Esophagus (tissue), 2 donors: ENCODE measurements at regions not wholly inside any gene's neighbourhood (a gene's known extent, or its start where the extent isn't known, plus 50 kb on each side); places are given as distances from the start of the nearest gene placed in this dataset.
"Not testable (repeated sequence)": the region's sequence is repeated elsewhere in the genome, so short reads cannot be mapped to it uniquely, and the experiment has no call there.

ENCODE experiments used
- H3K27ac ChIP-seq, 2 donors: one replicate each; pipeline ENCODE4 v1.5.1; 2013; ENCODE audit warnings: low read depth in 2 of 2, mild to moderate bottlenecking in 2 of 2, inconsistent platforms in 1 of 2, low read length in 1 of 2, moderate library complexity in 1 of 2
- H3K27me3 ChIP-seq, 2 donors: one replicate each; pipeline ENCODE4 v1.6.1; 2013; ENCODE audit warnings: low read length in 2 of 2, control low read depth in 1 of 2, mild to moderate bottlenecking in 1 of 2; ENCODE audit not compliant: insufficient read depth in 2 of 2, control insufficient read depth in 1 of 2
- H3K36me3 ChIP-seq, 2 donors: one replicate each; pipeline ENCODE4 v1.6.1; 2013; ENCODE audit warnings: low read length in 1 of 2; ENCODE audit not compliant: control insufficient read depth in 2 of 2, insufficient read depth in 2 of 2
- H3K4me1 ChIP-seq, 2 donors: one replicate each; pipeline ENCODE4 v1.6.1; 2013; ENCODE audit warnings: low read length in 1 of 2; ENCODE audit not compliant: control insufficient read depth in 2 of 2, insufficient read depth in 2 of 2
- H3K4me3 ChIP-seq, 2 donors: one replicate each; pipeline ENCODE4 v1.5.1; 2013; ENCODE audit warnings: low read length in 2 of 2, mild to moderate bottlenecking in 2 of 2, low read depth in 1 of 2, moderate library complexity in 1 of 2
- H3K9me3 ChIP-seq, 2 donors: one replicate each; pipeline ENCODE4 v1.6.1; 2013; ENCODE audit warnings: mild to moderate bottlenecking in 2 of 2, low read depth in 1 of 2, low read length in 1 of 2, moderate library complexity in 1 of 2; ENCODE audit not compliant: control insufficient read depth in 2 of 2, insufficient read depth in 1 of 2
- WGBS, 2 donors: extraction: QIAGEN DNeasy Blood & Tissue Kit; methylation state at CpG; one replicate each; pipeline ENCODE4 v1.1.7; 2013; 5-methylcytosine and 5-hydroxymethylcytosine counted together
- donor health status: healthy with polysubstance abuse.
- donor health status: Bipolar disorder and iron deficiency.

- not testable (repeated sequence) for H3K36me3 ChIP-seq, H3K4me3 ChIP-seq, H3K27me3 ChIP-seq, H3K9me3 ChIP-seq, H3K4me1 ChIP-seq, H3K27ac ChIP-seq
- 86% methylated on average over 6 to 7 of the region's 7 CpGs for WGBS, 2 donors
Measured at GRCh38 chr7:6936626-6937025, 110.6 kb upstream of the CCZ1B start.

- not testable (repeated sequence) for H3K4me1 ChIP-seq
- 82 to 87% methylated on average over 7 to 9 of the region's 9 CpGs for WGBS, 2 donors
Measured at GRCh38 chr7:6937746-6938145, 111.7 kb upstream of the CCZ1B start.

GRCh38 chr7:6938284-6938683 is 112.2 kb upstream of the CCZ1B start:
- WGBS, 2 donors = 16% methylated on average over 3 to 4 of the region's 4 CpGs
- H3K4me3 ChIP-seq, H3K36me3 ChIP-seq, H3K4me1 ChIP-seq, H3K9me3 ChIP-seq, H3K27me3 ChIP-seq, H3K27ac ChIP-seq: not testable (repeated sequence)

More at GRCh38 chr7:6937746-6938145, 111.7 kb upstream of the CCZ1B start:
- not testable (repeated sequence) for H3K27me3 ChIP-seq, H3K36me3 ChIP-seq, H3K9me3 ChIP-seq, H3K27ac ChIP-seq, H3K4me3 ChIP-seq

DNA sequence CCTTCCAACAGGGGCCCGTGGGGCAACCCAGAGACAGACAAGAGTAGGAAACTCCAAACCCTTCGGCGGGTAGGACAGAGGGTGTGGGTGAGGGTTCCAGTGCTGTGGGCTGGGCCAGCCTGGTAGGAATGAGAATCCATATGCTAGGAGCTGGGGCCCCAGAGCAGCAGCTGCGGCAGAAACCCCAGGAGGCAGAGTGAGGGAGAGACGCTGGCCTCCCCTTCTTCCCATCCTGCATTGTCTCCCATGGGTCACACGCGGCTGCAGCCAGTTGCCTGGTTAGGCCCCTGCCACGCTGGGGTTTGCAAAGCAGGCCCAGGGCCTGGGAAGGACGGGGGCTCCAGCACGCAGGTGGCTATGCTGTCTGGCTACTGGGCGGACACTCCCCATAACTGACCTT is 113.1 kb upstream of the CCZ1B start:
- not testable (repeated sequence) for H3K27me3 ChIP-seq, H3K27ac ChIP-seq, H3K36me3 ChIP-seq, H3K4me1 ChIP-seq, H3K4me3 ChIP-seq, H3K9me3 ChIP-seq
- WGBS, 2 donors = 78 to 85% methylated on average over 11 of the region's 11 CpGs

- 87 to 88% methylated on average over 12 to 17 of the region's 17 CpGs for WGBS, 2 donors
- H3K27ac ChIP-seq, H3K4me1 ChIP-seq, H3K36me3 ChIP-seq, H3K4me3 ChIP-seq, H3K27me3 ChIP-seq, H3K9me3 ChIP-seq: not testable (repeated sequence)
Measured at GRCh38 chr7:6939896-6940295, 113.8 kb upstream of the CCZ1B start.

DNA sequence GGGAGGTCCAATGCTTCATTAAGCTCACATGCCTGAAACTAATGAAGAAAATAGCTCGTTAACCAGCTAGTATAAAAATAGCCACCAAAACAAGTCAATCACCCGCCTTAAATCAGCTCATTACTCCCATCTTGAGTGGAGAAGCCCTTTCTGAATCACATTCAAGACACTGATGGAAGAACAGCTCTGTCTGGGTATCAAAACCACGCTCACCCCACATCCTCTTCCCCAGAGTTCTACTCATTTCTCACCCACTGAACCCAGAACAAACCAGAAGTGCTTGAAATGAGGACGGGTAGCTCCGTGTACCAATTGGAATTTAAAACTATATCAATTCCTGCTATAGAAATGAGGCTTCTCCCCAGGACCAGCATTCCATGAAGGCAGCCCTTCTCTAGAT is 120.8 kb upstream of the CCZ1B start:
- H3K36me3 ChIP-seq, H3K9me3 ChIP-seq, H3K4me3 ChIP-seq, H3K27ac ChIP-seq, H3K27me3 ChIP-seq, H3K4me1 ChIP-seq: not testable (repeated sequence)
- WGBS, 2 donors = 77 to 81% methylated on average over 5 of the region's 5 CpGs

GRCh38 chr7:6950231-6950630 is 124.2 kb upstream of the CCZ1B start:
- H3K4me3 ChIP-seq, H3K27me3 ChIP-seq, H3K36me3 ChIP-seq, H3K4me1 ChIP-seq, H3K27ac ChIP-seq, H3K9me3 ChIP-seq: not testable (repeated sequence)
- WGBS, 2 donors = 23 to 30% methylated on average over 15 of the region's 15 CpGs

GRCh38 chr7:6951553-6951952 is 125.5 kb upstream of the CCZ1B start:
- not testable (repeated sequence) for H3K27me3 ChIP-seq, H3K27ac ChIP-seq, H3K4me3 ChIP-seq, H3K4me1 ChIP-seq, H3K9me3 ChIP-seq, H3K36me3 ChIP-seq
- WGBS, 2 donors = 92 to 94% methylated on average over 2 of the region's 2 CpGs

DNA sequence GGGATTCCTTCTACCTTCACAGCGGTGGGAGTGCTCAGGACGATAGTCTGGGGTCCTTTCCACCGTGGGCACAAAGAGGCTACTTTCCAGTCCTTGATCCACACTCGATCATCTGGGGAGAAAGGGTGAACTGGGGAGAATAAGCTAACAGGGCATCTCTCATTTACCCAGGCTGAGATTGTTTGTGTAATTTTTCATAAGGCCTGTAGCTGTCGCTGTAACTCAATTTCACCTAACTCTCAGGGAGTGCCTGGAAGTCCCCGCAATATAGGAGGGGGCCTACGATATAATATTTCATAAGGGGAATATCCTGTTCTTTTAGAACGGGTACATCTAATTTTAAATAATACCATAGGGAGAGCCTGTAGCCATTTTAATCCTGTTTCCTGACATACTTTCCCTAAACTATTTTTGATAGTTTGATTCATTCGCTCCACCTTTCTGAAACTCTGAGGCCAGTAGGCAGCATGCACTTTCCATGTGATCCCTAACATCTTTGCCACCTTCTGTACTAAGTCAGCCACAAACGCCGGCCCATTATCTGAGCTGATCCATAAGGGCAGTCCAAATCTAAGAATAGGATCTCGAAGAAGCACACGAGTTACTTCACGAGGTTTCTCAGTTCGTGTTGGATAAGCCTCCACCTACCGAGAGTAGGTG is 127.2 kb upstream of the CCZ1B start:
- 30 to 31% methylated on average over 16 of the region's 16 CpGs for WGBS, 2 donors
- peak overlapping the region in 1 of 2 donors; percentile 38 for H3K4me3 ChIP-seq
- not testable (repeated sequence) for H3K27me3 ChIP-seq

GRCh38 chr7:6953798-6954181 is 127.7 kb upstream of the CCZ1B start:
- H3K9me3 ChIP-seq, H3K4me1 ChIP-seq, H3K36me3 ChIP-seq, H3K27me3 ChIP-seq: not testable (repeated sequence)
- H3K27ac ChIP-seq = peak overlapping the region; percentile 74 to 80
- H3K4me3 ChIP-seq = peak overlapping the region in 1 of 2 donors; percentile 38
- 44 to 59% methylated on average over 10 of the region's 10 CpGs for WGBS, 2 donors

More for the DNA sequence above, 127.2 kb upstream of the CCZ1B start:
- peak overlapping the region; percentile 74 to 80 for H3K27ac ChIP-seq
- H3K4me1 ChIP-seq, H3K36me3 ChIP-seq, H3K9me3 ChIP-seq: not testable (repeated sequence)
